Femur (tissue), 1 donor: ENCODE measurements at regions not wholly inside any gene's neighbourhood (a gene's known extent, or its start where the extent isn't known, plus 50 kb on each side); places are given as distances from the start of the nearest gene placed in this dataset.
"Not testable (repeated sequence)": the region's sequence is repeated elsewhere in the genome, so short reads cannot be mapped to it uniquely, and the experiment has no call there.

Experiments
- DNase-seq: peaks from one replicate; pipeline ENCODE4 v3.0.0-alpha.2; 2017

DNA sequence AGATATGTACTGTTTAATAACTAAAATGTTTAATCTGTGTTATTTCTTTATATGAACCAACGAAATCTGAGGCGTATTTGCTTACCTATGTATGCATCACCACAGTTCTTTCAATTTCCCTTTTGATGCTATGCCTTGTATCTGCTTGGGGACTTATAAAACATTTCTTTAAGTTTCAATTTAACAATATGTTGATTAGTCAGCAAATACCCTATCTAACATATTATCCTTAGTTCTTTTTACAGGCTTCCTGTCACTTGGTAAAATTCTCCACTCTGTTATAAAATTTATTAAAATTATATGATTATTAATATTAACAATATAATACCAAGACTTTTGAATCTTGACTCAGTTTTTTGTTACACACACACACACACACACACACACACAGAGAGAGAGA is 174.3 kb downstream of the CPS1 start:
- no peak for DNase-seq

DNA sequence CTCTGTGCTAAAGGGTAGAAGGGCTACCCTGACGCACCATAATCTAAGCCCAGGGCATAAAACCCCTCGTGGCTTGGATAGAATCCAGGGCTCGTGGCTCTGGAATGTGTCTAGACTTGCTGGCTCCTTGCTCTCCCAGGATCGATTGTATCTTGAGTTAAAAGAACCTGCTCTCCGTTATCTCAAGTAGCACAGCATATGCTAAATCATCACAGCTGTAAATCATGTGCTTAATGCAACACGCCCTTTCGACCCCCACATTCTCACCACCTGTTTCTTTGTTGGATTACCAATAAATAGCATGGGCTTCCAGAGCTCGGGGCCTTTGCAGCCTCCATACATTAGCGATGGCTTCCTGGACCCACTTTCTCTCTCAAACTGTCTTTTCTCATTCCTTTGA is 190.4 kb downstream of the CPS1 start:
- DNase-seq = not testable (repeated sequence)

DNA sequence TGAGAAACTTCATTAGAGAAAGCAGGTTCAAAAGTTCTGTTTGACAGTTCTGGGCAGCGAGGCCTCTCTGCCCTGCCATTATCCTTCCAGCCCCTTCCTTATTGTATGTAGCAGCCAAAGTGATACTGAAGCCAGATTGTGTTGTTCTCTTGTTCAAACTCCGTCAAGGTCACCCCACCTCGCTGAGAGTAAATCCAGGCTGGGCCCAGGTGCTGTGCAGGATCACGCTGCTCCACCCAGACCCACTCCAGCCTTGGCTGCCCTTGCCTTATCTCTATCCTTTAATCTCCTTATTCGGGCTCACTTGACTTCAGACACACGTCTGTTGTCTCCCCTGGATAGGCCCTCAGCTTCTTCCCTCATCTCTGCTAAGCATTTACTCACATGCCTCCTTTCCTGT is 196.1 kb downstream of the CPS1 start:
- no peak for DNase-seq

- no peak for DNase-seq
Observed at GRCh38 chr2:210753386-210753785, 197.0 kb downstream of the CPS1 start.

DNA sequence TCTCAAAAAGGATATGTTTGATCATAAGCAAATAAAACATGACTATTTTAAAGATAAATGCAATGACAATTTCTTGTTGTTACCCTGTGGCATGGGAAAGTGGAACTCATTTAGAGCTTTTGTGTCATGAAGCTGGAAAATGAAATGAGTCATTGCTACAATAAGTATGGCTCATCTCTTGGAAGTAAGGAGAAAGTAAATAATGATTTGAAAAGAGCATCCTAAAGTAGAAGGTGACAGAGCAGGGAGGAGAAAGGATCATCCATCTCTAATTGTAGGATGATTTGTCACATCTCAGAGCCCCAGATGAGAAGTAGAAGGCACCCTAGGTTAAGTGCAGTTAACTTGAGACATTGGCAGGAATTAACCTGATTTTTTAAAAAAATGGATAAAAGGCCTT is 200.5 kb downstream of the CPS1 start:
- DNase-seq = no peak

- DNase-seq = no peak
Observed at GRCh38 chr2:210762604-210763588, 206.5 kb downstream of the CPS1 start.

DNA sequence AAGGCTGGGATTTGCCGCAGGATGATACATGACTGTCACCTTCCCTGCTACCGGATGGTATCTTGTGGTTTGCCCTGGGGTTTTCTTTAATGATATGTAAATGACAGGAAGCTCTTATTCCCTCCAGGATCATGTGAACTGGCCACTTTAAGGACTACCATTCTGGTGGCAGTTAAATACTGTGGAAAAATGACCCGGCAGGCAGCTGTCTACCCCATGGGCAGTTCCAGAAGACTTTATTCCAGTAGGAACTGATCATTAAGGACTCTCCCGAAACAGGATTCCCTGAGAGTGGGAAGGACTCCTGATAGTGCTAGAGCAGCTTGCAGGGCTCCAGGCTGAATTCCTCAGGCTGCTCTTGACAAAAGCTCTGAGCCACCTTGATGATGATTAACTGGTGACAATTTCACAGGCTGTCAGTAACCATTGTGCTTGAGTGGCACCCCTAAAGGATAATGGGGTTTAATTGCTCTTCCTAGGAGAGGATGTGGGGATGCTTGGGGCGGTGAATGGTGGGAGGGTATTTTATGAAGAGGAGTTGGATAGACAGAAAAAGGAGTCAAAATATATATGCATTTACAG is 212.0 kb downstream of the CPS1 start:
- no peak for DNase-seq

DNA sequence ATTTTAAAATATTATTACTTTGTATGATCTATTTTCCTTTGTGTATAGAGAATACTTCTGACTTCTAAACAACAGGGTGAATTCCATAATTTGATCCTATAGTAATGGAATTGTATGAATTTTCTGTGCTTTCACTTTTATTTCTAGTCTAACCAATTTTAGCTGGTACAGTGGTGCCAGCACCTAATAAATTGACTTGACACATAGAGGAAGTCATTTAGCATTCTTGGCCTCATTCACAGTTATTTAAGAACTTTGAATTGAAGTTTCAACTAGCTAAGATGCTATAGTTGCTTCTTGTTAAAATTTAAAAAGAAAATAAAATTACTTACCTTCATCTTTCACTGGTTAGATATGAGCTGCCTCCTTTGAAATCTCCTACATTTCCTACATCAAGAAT is 220.4 kb downstream of the CPS1 start:
- no peak for DNase-seq

DNA sequence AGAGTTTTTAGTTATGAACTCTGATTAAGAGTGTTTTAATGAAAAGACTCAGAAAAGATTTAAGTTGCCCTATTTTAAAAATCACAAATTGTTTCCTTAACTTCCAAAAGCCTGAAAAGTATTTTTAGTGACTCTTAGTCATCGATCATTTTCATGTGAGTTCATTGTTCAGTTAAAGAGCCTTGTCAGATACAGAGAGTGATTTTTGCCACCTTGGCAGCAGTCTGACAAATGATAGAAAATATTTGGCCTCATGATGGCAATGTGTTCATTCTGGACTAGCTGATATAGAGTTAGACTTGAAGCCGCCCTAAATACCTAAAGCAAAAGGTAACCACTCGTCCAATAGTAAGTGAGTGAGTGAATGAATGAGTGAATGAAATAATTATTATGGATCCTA is 225.8 kb downstream of the CPS1 start:
- no peak for DNase-seq

- not testable (repeated sequence) for DNase-seq
Observed at GRCh38 chr2:210787831-210788230, 231.4 kb downstream of the CPS1 start.

- DNase-seq = peak; percentile 30
Observed at GRCh38 chr2:210792000-210792399, 235.6 kb downstream of the CPS1 start.

DNA sequence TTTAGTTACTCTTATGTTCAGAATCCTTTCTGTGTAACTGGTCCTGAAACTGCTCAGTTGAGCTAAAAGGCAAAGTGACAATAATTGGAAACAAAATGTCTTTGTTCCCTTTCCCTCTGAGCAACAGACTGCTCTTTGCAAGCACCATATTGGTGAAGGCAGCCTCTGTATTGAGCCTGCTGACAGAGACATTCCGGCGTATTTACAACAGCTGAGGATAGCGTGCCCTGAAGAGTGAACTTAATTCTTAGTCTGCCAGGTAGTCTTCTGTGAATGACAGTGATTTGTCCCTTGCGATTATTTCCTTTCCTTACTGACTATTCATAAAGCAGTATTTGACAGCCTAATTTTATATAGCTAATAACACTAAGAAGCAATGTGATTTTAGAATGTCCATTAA is 239.1 kb downstream of the CPS1 start:
- no peak for DNase-seq

DNA sequence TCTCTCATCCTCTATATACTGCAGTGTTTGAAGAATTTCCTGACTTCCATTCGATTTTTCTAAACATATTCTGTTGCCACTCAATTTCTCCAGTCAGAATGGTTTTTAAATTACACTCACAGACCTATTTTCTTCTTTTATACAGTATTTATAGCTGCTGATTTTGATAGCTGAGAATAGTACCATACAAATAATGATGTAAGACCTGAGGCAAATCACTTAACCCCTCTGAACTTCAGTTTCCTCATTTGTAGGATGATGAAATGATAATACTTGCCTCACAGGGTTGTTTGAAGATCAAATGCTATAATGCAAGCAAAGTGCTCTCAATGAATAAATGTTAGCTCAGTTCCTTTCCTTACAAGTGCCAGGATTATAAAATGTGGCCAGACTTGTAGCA is 241.8 kb downstream of the CPS1 start:
- no peak for DNase-seq

DNA sequence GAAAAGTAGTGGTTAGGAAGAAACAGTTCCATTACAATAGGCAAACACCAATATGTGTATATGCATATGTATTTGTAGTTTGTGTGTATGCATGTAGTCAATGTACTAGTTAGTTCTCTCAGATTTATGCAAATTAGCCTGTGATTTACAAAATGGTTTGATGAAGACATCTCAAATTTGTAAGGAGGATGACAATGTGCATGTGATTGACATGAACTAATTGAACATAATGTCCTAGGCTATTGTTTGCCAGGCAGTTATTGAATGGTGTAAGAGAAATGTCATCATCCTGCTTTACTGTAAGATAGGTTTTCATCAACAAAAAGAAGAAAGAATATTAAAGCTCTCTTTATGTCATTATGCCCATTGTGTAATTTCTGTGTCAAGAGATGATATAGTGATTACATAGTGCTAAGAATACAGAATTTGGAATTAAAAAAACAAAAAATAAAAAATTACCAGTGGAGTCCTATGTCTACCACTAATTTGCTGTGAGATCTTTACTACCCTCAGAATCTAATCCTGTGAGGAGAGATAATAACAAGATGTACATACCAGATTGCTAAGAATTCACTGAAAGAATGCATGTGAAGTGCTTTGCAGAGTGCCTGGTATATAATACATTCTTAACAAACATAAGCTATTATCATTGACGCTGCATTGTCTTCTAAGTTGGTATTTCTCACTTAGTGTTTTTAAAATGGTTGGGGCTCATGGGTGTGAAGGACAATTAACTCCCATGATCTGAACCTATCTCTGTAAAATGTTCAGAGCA is 258.0 kb downstream of the CPS1 start:
- no peak for DNase-seq

DNA sequence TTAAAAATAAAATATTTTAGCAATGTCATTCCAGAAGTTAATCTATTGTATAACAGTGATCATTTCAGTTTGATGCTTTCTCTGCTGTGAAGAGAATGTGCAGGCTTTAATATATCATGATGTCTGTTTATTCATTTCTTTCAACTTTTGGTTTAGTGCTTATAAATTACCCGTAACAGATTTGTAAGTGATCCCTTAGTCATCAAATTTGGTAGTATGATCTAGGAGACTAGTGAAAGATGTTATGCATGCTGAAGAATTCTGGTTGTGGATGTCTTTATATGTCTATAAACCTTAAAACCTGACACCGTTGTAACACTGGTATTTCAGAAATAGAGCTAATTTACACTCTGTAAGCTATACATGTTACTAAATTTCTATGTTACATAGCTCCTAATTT is 260.4 kb downstream of the CPS1 start:
- no peak for DNase-seq

DNA sequence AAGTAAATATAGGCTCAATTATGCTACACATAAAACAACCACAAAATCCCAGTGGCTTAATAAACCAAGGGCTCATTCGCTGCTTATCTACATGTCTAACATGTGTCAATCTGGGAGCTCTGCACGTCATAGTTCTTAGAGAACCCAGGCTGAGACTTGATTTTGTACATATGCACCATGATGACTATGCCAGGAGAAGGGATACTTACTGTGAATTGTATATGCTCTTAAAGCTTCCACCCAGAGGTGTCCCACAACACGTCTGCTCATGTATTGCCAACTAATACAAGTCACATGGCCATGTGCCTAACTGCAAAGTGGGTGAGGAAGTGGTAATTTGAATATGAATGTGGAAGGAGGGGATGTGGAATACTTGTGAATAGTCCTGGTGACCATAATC is 262.1 kb downstream of the CPS1 start:
- no peak for DNase-seq

GRCh38 chr2:210833403-210833802 is 277.0 kb downstream of the CPS1 start:
- no peak for DNase-seq

DNA sequence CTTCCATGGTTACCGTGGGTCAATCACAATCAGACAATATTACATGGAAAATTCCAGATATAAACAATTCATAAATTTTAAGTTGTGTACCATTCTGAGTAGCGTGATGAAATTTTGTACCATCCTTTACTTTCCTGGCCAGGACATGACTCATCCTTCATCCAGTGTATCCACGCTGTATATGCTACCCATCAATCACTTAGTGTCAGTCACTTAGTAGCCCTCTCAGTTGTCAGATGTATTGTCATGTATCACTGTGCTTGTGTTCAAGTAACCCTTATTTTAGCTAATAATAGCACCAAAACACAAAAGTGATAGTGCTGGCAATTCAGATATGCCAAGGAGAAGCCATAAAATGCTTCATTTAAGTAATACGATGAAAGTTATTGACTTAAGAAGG is 282.6 kb downstream of the CPS1 start:
- no peak for DNase-seq

DNA sequence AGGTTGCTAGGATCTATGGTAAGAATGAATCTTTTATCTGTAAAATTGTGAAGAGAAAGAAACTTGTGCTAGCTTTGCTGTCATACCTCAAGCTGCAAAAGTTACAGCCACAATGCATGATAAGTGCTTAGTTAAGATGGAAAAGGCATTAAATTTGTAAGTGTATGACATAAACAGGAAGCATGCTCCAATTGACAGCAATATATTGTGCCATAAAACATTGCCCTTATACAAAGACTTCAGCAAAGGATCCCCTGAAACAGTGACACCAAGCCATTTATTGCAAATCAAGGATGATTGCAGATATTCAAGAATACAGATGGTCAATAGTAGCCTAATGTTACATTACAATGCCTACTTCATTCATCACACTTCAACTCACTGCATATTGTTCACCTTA is 283.1 kb downstream of the CPS1 start:
- DNase-seq = no peak

DNA sequence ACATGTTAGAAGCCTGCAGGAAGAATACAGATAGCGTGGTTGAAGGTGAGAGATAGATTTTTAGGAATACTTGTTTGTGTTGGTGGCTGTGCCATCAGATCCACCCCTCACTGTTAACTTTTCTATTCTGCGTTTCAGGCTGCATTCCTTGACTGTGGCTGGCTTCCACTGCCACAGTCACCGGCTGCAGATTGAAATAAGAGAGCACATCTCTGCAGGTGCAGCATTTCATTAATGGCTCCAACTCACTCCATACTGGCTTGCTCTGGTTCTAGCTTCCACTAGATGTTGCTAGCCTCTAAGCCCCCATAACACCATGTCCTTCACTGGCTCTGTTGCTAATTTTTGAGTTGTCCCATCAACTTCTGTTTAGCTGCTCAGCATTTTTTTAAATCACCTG is 286.5 kb downstream of the CPS1 start:
- DNase-seq = no peak

- no peak for DNase-seq
Observed at GRCh38 chr2:210844016-210844415, 287.6 kb downstream of the CPS1 start.

- DNase-seq = no peak
Observed at GRCh38 chr2:210859314-210859713, 302.9 kb downstream of the CPS1 start.

DNA sequence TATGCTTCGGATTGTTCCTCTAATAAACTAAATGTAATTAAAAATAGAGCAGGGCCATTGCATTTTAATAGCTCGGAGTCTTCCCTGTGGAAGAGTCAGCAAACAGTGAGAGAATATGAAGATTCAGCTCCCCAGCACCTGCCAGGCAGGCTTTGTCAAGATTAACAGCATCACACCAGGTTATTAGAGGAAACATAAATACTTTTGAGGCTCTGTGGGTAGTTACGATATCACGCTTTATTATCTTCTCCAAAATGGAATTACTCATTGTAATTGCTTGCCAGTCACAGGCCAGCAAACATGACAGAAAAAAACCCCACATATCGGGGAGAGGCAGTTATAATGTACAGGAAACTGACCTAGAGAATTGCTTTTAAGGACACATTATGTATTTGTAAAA is 303.9 kb downstream of the CPS1 start:
- DNase-seq = no peak
